SK-N-SH treated with all-trans-retinoic acid at 6 μM for 48 hours (cell line): ENCODE measurements at regions not wholly inside any gene's neighbourhood (a gene's known extent, or its start where the extent isn't known, plus 50 kb on each side); places are given as distances from the start of the nearest gene placed in this dataset.

Source experiments
- ATAC-seq: fragments of 200-7000 bp; cut with Tn5 transposase; 3 replicates; pipeline ENCODE4 v1.9.1; 2020; ENCODE audit warnings: mild to moderate bottlenecking, moderate library complexity
- ARNTL ChIP-seq: fragments of 450-650 bp; formaldehyde crosslinking; IDR thresholded peaks from 2 replicates; pipeline ENCODE4 v1.5.0; 2020; ENCODE audit warnings: low read depth, mild to moderate bottlenecking, moderate library complexity, borderline replicate concordance
- BACH2 ChIP-seq: fragments of 250-450 bp; sonication (Bioruptor Pico); IDR thresholded peaks from 2 replicates; pipeline ENCODE4 v1.9.0; 2021; ENCODE audit warnings: mild to moderate bottlenecking, borderline replicate concordance
- CREB5 ChIP-seq: fragments of 250-450 bp; sonication (Bioruptor Pico); IDR thresholded peaks from 2 replicates; pipeline ENCODE4 v1.5.1; 2020; ENCODE audit warnings: low read depth, mild to moderate bottlenecking, moderate library complexity
- CSDC2 ChIP-seq: fragments of 250-450 bp; sonication (Bioruptor Pico); IDR thresholded peaks from 2 replicates; pipeline ENCODE4 v1.5.0; 2020; ENCODE audit warnings: mild to moderate bottlenecking, moderate library complexity
- ESRRG ChIP-seq: fragments of 250-450 bp; sonication (Bioruptor Pico); IDR thresholded peaks from 2 replicates; pipeline ENCODE4 v1.6.1; 2021; ENCODE audit warnings: mild to moderate bottlenecking
- OSR1 ChIP-seq: fragments of 250-450 bp; sonication (Bioruptor Pico); IDR thresholded peaks from 2 replicates; pipeline ENCODE4 v1.8.0; 2022; ENCODE audit warnings: moderate library complexity, mild to moderate bottlenecking, inconsistent platforms
- PPARA ChIP-seq: fragments of 250-450 bp; sonication (Bioruptor Pico); IDR thresholded peaks from 2 replicates; pipeline ENCODE4 v1.5.0; 2020; ENCODE audit warnings: mild to moderate bottlenecking, borderline replicate concordance
- RARB ChIP-seq: fragments of 250-450 bp; sonication (Bioruptor Pico); IDR thresholded peaks from 2 replicates; pipeline ENCODE4 v1.8.0; 2021; ENCODE audit warnings: mild to moderate bottlenecking, moderate library complexity
- SNAI2 ChIP-seq: fragments of 250-450 bp; sonication (Bioruptor Pico); IDR thresholded peaks from 2 replicates; pipeline ENCODE4 v1.5.0; 2020; ENCODE audit warnings: mild to moderate bottlenecking, moderate library complexity
- TOX ChIP-seq: fragments of 250-450 bp; sonication (Bioruptor Pico); IDR thresholded peaks from 2 replicates; pipeline ENCODE4 v1.8.0; 2021; ENCODE audit warnings: mild to moderate bottlenecking, moderate library complexity, borderline replicate concordance
- ZC3H10 ChIP-seq: fragments of 250-450 bp; sonication (Bioruptor Pico); IDR thresholded peaks from 2 replicates; pipeline ENCODE4 v1.5.1; 2021; ENCODE audit warnings: mild to moderate bottlenecking, moderate library complexity
- ZFP3 ChIP-seq: fragments of 250-450 bp; sonication (Bioruptor Pico); IDR thresholded peaks from 2 replicates; pipeline ENCODE4 v1.5.0; 2020; ENCODE audit warnings: mild to moderate bottlenecking, moderate library complexity
- ZFP30 ChIP-seq: fragments of 450-650 bp; formaldehyde crosslinking; IDR thresholded peaks from 2 replicates; pipeline ENCODE4 v1.5.0; 2022; ENCODE audit warnings: mild to moderate bottlenecking, moderate library complexity
- ZNF565 ChIP-seq: fragments of 450-650 bp; formaldehyde crosslinking; conservative IDR thresholded peaks from 2 replicates; pipeline ENCODE4 v1.5.0; 2020; ENCODE audit warnings: low read depth, mild to moderate bottlenecking, moderate library complexity
- ZNF70 ChIP-seq: fragments of 450-650 bp; formaldehyde crosslinking; IDR thresholded peaks from 2 replicates; pipeline ENCODE4 v1.5.0; 2020; ENCODE audit warnings: mild to moderate bottlenecking, moderate library complexity
- ZNF8 ChIP-seq: fragments of 450-650 bp; formaldehyde crosslinking; IDR thresholded peaks from 2 replicates; pipeline ENCODE4 v1.5.0; 2020; ENCODE audit warnings: mild to moderate bottlenecking, moderate library complexity
- TF ChIP-seq, protein P1 (sequence below): fragments of 250-450 bp; sonication (Bioruptor Pico); IDR thresholded peaks from 2 replicates; pipeline ENCODE4 v1.5.1; 2021; ENCODE audit warnings: mild to moderate bottlenecking, moderate library complexity
- TF ChIP-seq, protein P2 (sequence below): fragments of 250-450 bp; sonication (Bioruptor Pico); IDR thresholded peaks from 2 replicates; pipeline ENCODE4 v1.8.0; 2021; ENCODE audit warnings: low read depth, mild to moderate bottlenecking, moderate library complexity, borderline replicate concordance
- TF ChIP-seq, protein P3 (sequence below): fragments of 250-450 bp; sonication (Bioruptor Pico); IDR thresholded peaks from 2 replicates; pipeline ENCODE4 v1.5.0; 2020; ENCODE audit warnings: mild to moderate bottlenecking, moderate library complexity

DNA sequence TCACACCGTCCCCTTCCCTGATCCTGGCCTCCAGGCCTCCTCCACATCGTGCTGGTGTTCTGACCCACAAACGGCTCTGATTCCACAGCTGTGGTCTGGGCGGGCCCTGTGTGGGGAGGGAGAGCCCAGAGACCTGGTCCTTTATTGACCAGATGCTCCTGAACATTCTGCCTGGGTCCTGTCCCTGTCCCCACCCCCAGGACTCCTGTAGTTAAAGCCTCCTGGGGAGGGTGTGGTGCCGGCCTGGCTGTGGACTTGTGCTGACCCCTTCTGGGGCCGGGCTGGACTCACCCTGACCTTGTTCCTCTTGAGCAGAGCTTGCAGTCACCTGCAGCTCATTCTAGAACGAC is 128.7 kb downstream of the CTTN start (continued):
- TF ChIP-seq ZNF565 = no peak

GRCh38 chr11:70527429-70528045 is 129.2 kb downstream of the CTTN start:
- no peak for TF ChIP-seq RARB (CRISPR knock-in tag)
- no peak for TF ChIP-seq ESRRG (CRISPR knock-in tag)
- TF ChIP-seq, protein P1, sequence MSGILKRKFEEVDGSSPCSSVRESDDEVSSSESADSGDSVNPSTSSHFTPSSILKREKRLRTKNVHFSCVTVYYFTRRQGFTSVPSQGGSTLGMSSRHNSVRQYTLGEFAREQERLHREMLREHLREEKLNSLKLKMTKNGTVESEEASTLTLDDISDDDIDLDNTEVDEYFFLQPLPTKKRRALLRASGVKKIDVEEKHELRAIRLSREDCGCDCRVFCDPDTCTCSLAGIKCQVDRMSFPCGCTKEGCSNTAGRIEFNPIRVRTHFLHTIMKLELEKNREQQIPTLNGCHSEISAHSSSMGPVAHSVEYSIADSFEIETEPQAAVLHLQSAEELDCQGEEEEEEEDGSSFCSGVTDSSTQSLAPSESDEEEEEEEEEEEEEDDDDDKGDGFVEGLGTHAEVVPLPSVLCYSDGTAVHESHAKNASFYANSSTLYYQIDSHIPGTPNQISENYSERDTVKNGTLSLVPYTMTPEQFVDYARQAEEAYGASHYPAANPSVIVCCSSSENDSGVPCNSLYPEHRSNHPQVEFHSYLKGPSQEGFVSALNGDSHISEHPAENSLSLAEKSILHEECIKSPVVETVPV (CRISPR knock-in tag) = no peak
- TF ChIP-seq ZNF565 = no peak
- TF ChIP-seq CSDC2 (CRISPR knock-in tag) = no peak
- TF ChIP-seq, protein P2, sequence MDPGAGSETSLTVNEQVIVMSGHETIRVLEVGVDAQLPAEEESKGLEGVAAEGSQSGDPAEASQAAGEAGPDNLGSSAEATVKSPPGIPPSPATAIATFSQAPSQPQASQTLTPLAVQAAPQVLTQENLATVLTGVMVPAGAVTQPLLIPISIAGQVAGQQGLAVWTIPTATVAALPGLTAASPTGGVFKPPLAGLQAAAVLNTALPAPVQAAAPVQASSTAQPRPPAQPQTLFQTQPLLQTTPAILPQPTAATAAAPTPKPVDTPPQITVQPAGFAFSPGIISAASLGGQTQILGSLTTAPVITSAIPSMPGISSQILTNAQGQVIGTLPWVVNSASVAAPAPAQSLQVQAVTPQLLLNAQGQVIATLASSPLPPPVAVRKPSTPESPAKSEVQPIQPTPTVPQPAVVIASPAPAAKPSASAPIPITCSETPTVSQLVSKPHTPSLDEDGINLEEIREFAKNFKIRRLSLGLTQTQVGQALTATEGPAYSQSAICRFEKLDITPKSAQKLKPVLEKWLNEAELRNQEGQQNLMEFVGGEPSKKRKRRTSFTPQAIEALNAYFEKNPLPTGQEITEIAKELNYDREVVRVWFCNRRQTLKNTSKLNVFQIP (CRISPR knock-in tag) = no peak
- no peak for TF ChIP-seq TOX
- no peak for ATAC-seq

- no peak for ATAC-seq
- no peak for TF ChIP-seq CREB5
- TF ChIP-seq SNAI2 (CRISPR knock-in tag) = no peak
- TF ChIP-seq CSDC2 (CRISPR knock-in tag) = no peak
- no peak for TF ChIP-seq OSR1
- TF ChIP-seq ESRRG (CRISPR knock-in tag) = no peak
- no peak for TF ChIP-seq ZNF565
- TF ChIP-seq RARB (CRISPR knock-in tag) = no peak
- no peak for TF ChIP-seq ARNTL (CRISPR knock-in tag)
- no peak for TF ChIP-seq BACH2 (CRISPR knock-in tag)
- TF ChIP-seq, protein P2 (CRISPR knock-in tag) = no peak
- TF ChIP-seq ZC3H10 (CRISPR knock-in tag) = no peak
- no peak for TF ChIP-seq ZNF8
- no peak for TF ChIP-seq ZNF70 (CRISPR knock-in tag)
- TF ChIP-seq ZFP3 (CRISPR knock-in tag) = no peak
- TF ChIP-seq TOX = no peak
- TF ChIP-seq, protein P3, sequence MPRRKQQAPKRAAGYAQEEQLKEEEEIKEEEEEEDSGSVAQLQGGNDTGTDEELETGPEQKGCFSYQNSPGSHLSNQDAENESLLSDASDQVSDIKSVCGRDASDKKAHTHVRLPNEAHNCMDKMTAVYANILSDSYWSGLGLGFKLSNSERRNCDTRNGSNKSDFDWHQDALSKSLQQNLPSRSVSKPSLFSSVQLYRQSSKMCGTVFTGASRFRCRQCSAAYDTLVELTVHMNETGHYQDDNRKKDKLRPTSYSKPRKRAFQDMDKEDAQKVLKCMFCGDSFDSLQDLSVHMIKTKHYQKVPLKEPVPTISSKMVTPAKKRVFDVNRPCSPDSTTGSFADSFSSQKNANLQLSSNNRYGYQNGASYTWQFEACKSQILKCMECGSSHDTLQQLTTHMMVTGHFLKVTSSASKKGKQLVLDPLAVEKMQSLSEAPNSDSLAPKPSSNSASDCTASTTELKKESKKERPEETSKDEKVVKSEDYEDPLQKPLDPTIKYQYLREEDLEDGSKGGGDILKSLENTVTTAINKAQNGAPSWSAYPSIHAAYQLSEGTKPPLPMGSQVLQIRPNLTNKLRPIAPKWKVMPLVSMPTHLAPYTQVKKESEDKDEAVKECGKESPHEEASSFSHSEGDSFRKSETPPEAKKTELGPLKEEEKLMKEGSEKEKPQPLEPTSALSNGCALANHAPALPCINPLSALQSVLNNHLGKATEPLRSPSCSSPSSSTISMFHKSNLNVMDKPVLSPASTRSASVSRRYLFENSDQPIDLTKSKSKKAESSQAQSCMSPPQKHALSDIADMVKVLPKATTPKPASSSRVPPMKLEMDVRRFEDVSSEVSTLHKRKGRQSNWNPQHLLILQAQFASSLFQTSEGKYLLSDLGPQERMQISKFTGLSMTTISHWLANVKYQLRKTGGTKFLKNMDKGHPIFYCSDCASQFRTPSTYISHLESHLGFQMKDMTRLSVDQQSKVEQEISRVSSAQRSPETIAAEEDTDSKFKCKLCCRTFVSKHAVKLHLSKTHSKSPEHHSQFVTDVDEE (CRISPR knock-in tag) = no peak
- no peak for TF ChIP-seq ZFP30 (CRISPR knock-in tag)
- TF ChIP-seq, protein P1 (CRISPR knock-in tag) = no peak
- TF ChIP-seq PPARA (CRISPR knock-in tag) = no peak
Observed at GRCh38 chr11:70528046-70528793, 129.9 kb downstream of the CTTN start.
